KG1 (cell line): ENCODE measurements at regions not wholly inside any gene's neighbourhood (a gene's known extent, or its start where the extent isn't known, plus 50 kb on each side); places are given as distances from the start of the nearest gene placed in this dataset.
"Not testable (repeated sequence)": the region's sequence is repeated elsewhere in the genome, so short reads cannot be mapped to it uniquely, and the experiment has no call there.

Experiments
- DNase-seq: peaks from one replicate; lab custom pipeline; 2025; lab: John Stamatoyannopoulos, UW

DNA sequence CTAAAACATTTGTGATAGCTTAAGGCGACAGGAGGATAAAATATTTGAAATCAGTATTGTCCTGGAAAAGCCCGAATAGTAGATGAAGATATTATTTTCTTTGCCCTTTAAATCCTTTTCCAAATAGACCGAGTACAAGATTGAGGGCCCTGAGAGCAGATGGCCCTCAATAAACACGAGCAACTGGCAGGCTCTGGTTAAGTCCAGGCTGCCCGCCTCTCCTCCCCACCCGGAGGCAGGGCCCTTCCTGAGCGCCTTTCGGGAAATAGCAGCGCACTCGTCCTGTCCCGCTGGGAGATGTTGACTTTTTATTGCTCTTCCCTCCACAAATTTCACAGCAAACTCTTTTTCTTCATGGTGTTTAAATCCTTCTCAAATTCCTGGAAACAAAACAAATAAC is 50.8 kb upstream of the MAX start:
- no peak for DNase-seq

DNA sequence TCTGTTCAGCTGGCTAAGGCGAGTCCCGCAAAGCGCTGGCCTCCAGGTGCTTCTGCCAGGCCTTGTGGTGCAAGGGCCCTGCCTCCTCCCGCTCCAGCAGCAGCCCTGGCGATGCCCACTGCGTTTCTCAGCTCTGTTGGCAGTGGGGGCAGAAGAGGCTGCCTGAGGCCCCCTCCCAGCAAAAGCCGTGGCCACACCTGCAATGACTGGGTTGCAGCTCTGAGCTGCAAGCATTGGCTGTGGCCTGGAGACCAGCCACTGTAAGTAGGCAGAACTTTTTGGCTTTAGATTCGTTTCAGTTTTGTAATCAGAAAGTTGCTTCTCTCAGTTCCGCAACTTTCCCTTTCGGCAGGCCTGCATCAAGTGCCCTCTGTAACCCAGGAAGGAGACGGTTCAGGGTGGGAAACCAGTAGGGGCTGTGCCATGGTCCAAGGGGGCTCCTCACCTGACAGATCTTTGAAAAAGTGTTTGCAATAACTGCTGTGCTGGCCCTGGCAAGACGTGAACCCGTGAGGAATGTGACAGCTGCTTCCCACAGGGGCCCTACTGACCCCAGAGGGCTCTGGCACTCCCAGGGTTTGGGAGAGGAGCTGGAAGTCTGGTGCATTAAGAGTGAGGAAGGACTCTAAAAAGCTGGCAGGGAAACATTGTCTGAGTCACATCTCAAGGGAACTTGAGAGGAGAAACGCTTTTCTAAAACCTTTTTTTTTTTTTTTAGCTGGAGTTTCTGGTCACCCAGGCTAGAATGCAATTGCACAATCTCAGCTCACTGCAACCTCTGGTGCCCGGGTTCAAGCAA is 54.5 kb upstream of the MAX start:
- no peak for DNase-seq

DNA sequence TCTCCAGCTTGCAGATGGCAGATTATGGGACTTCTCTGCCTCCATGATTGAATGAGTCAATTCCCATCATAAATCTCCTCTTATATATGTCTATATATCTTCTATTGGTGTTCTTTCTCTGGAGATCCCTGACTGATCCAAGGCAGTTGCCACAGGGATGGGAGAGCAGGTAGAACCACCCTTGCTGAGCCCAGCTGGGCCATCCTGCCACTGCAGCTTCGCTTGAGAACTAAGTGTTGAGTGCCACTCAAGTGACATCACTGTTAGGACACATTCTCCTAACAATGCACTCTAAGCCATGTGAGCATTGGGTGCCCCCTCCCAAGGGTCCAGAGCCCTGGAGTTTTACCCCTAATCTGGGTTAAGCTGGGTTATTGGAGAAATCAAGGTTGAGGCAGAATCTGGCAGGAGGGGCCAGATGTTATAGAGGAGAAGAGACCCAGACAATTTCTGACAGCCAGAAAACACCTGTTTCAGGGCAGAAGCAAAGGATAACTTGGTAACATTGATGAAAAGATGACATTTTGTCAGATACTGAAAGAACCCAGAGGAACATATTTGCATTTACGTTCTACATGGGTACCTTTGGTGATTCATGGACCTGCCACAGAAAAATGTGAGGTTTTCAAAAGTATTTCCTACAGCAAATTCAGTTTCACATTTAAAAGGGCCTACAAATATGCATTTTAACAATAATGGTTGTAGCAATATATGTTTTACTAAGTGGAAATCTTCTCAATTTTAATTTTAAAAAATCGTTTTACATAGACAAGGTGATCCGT is 57.2 kb upstream of the MAX start:
- DNase-seq, result no peak

DNA sequence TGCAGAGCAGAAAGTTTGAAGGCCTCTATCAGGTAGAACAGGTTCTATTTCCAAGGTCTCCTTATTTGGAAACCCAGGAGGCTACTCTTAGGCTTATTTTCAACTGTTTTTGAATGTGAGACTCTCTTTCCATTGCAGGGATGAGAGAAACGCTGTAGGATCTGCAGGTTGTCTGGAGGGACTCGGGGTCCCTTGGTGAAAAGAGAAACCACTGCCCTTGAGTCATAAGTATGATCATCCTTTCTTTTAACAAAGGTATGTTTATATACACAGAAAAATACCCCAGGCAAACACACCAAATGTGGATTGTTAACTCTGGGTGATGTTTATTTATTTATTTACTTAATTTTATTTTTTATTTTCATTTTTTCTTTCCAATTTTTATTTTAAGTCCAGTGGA is 57.8 kb upstream of the MAX start:
- no peak for DNase-seq

DNA sequence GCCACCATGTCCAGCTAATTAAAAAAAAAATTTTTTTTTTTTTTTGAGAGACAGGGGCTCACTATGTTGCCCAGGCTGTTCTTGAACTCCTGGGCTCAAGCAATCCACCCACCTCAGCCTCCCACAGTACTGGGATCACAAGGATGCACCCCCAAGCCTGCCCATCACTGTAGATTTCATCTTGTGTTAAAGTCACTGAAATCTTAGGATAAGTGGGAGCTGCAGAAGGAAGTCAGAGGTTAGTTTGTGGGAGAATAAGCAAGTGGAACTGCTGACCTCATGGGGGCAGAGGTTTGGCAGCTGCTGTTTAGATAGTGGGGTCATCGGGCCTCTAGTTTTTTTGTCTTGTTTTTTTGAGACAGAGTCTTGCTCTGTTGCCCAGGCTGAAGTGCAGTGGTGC is 59.7 kb upstream of the MAX start:
- no peak for DNase-seq

DNA sequence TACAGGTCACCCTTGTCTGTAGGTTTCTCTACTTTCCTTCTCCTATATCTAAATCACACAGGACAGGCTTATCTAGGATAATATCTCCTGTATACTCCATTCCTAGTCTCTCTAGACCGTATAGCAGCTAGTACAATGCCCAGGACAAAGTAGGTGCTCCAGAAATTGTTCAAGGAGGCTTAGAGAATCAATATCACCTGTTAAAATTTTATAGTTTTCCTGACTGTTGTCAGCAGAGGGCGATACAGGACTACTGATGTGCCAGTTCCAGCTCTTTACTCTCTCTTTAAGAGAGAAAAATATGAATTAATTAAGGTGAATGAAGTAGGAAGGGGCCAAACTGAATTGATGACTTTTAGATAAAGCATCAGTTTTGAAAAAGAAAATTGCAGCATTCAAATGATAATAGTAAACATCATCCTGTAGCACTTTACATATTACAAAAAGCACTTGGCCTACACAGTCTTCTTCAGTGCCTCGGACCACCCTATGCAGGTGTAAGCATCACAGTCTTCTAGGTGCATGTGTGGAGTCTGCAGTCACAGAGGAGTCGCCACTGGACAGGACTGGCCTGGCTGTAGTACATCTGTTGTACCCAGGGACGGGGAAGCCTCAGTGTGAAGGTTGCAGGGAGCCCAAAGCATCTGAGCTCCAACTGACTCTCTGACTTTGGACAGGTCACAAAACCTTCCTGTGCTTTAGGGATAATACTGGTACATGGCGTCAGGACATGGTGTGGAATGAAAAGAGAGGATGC is 61.9 kb upstream of the MAX start:
- peak; percentile 29 for DNase-seq

DNA sequence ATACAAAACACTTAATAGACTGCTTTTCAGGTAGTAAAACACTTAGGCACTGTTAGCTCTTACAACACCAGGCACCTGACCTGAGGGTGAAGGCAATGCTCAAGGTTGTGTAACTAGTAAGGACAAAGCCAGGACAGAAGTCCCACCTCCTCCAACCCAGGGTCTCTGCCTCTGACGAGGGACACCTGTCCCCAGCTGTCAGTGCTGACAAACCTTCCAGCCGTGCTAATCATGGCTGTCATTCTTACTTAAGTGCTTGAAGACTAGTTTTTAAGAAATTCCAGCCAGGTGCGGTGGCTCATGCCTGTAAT is 62.5 kb upstream of the MAX start:
- DNase-seq, result no peak

DNA sequence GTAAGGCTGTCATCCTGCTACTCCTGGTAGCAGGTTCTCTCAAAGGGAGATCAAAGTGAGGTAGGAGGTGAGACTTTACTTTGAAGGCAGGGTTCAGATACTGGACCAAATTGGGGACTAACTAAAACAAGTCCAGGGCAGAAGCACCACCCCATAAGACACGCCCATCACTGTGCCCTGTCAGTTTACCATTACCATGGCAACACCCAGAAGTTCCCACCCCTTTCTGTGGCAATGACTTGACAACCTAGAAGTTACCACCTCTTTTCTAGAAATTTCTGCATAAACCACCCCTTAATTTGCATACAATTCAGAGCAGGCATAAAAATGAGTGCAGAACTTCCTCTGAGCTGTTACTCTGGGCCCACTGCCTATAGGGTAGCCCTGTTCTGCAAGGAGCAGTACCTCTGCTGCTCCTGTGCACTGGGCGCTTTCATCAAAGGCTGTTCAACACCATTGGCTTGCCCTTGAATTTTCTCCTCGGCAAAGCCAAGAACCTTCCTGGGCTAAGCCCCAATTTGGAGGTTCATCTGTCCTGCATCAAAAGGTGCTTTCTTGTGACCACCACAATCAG is 64.8 kb upstream of the MAX start:
- DNase-seq, result no peak

DNA sequence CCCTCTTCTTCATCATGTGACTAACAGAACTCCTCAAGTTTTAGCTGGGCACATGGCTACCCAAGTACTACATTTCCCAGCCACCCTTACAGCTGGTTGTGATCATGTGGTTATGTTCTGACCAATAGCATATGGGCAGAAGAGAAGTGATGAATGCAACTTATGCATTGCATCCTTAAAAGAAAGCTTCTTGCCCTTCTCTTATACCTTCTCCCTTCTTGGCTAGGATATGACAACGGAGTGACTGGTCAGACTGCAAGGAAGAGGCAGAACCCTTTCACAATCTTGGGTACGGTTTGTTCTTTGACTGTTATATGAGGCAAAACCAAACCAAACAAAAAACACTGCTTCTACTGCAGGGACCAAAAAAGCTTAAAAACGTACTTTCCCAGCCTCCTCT is 66.5 kb upstream of the MAX start:
- DNase-seq, result no peak

DNA sequence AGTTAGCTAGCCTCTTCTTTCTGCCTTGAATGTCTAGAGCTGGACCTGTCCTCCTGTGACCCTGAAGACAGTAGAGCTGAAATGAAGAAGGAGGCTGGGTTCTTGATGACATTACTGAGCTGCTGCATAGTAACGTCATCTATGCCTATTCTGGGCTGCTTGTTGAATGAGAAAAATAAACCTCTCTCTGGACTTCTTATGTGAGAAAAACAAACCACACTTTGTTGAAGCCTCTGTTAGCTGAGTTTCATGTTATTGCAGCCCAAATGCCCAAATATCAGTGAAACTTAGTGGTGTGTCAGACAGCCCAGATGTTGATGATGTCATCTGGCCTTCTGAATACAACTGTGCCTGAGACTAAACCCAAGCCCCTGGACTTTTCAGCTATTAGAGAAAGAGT is 67.0 kb upstream of the MAX start:
- no peak for DNase-seq

DNA sequence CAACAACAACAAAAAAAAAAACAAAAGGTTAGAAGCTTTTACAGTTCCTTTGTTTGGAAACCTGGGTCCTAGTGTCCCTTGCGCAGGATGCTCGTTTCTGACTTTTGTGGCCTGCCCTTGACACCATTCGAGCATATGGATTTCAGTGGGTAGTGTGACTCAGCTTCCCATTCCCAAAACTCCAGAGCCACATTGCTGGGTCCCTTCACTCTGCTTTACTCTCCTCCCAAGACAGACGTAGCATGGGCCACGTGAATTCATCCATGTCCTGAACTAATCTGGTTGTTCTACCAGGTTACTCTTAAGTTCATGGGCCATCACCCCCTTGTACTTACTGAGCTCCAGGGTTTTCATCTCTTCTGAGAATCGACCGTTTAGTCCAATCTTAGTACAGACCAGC is 68.0 kb upstream of the MAX start:
- no peak for DNase-seq

DNA sequence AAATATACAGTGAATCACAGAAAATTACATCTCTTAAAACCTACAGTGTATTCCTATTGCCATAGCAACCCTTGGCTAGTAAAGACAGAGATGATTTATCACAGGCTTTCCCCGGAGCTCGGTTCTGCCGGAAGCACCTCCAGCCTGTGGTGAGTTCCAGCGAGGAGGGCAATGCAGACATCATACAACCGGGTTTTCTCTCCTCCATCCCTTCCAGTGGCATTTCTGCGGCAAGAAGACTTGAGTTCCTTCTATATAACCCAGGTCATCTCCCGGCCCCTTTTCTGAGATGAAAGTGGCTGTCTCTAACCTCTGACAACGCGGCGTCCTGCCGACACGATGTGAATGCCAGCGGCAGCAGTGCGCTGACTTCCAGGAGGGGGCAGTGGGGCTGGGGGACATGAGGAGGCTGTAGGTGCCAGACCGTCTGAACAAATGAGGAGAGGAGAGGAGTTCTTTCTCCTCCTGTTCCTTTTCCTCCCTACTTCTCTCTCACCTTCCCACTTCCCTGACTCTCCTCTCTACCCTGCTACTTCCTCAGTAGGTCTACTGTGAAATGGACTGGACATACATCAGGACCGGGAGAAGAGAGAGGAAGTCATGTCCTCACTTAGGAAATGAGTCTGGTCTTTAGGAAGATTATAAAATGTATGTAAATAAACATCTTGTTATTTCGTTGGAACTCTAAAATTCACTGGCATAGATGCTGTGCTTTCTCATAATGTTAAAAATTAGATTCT is 68.6 kb upstream of the MAX start:
- no peak for DNase-seq

DNA sequence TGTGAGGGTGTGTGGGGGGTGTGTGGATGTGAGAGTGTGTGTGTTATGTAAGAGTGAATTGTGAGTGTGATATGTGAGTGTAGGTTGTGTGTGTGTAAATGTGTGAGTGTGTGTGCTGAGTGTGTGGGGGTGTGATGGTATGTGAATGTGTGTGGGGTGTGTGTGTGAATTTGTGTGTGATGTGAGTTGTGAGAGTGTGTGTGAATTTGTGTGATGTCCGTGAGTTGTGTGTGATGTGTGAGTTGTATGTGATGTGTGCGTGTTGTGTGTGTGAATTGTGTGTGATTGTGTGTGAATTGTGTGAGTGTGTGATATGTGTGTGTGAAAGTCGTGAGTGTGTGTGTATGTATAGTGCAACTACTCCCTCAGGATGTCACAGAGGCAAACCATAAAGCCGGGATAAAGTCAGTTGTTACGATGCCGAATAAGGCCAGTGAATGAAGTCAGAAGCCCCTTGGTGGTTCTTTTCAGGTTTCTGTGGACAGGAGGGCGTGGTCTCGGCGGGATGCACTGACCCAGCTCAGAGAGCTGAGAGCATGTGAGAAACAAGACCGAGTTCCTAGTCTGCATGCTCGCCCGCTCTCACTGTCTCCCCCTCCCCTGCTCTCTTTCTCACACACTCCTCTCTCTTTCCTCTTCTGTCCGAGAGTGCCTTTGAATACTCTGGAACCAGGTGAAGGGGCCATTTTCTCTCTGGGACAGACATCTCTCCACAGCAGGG is 71.8 kb upstream of the MAX start:
- DNase-seq, result no peak

DNA sequence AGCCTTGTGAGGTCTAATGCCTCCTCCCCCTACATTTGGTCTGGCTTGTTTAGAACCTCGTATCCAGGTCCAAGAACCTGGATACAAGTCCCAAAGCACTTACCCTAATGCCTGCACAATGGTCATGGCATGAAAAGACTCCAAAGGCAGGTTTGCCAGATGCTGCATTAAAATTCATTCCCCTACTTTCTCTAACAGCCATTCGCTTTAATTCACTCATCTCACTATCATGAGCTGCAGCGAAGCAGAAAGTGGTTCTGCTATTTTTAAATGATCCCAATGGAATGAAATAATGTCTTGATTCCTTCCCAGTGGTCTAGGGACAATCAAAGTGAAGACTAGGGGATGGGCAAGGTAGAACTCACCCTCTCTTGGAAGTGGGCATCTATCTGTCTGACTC is 72.5 kb upstream of the MAX start:
- no peak for DNase-seq

DNA sequence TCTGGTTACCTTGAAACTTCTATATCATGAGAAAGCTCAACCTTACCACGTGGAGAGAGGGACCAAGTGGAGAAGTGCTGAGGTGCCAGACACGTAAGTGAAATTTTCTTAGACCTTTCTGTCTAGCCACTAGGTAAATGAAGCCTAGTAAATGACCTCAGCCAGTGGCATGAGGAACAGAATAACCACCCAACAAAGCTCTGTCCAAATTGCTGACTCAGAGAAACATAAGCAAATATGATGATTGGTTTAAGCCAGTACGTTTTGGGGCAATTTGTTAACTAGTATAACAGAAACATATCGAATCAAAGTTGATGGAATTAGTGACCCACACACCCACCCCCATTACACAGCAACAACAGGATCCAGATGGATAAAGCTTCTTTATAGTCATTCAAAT is 75.2 kb upstream of the MAX start:
- no peak for DNase-seq

DNA sequence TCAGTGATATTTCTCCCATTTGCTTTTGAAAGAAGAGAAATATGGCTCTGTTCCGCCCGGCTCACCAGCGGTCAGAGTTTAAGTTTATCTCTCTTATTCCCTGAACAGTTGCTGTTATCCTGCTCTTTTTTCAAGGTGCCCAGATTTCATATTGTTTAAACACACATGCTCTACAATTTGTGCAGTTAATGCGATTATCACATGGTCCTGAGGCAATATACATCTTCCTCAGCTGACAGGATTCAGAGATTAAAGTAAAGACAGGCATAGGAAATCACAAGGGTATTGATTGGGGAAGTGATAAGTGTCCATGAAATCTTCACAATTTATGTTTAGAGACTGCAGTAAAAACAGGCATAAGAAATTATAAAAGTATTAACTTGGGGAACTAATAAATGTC is 76.9 kb upstream of the MAX start:
- not testable (repeated sequence) for DNase-seq

DNA sequence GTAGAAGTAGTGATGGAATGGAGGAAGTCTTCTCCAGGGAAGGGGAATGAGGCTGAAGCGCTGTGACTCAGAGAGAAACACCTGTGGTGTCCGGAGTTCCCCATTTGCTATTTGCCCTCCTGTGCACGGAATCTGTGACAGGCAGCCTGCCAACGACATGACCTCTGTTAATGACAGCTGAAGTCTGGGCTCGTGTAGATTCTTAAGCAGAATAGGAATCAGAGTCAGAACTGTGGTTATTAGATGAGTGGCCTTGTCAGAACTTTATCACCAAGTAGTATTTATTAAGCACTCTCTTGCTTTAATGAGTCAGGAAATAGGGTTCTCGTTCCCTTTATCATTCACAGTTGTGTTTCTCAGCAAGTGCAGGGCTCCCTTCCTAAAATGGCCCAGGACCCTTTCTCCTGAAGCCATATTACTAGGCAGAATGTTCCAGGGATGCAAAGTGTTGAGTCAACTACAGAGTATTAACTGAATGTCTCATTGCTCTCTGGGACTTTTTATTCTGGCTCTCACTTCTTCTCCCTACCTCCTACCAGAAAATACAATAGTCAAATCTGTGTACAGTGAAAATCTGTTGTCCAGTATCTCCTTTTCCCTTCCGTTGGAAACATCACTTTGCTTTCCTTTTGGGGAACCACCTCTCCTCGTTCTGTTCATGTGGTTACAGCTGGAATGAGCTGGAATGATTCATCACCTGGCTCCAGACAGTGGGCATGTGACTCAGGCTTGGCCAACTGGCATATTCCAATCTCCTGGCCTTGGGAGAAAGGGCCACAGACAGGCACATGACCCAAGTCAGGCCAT is 77.8 kb upstream of the MAX start:
- no peak for DNase-seq

DNA sequence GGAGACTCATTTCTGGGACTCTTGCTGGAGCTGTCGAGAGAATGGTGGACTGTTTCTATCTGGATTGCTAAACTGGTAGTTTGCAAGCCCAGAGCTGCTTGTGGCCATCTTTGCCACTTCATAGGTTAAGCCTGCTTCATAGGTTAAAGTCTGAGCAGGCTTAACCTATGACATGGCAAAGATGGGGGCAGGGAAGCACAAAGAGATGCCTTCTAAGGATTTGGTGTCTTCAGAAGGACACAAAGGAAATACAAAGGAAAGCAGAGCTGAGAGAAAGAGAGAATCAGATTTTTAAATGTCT is 78.4 kb upstream of the MAX start:
- no peak for DNase-seq

DNA sequence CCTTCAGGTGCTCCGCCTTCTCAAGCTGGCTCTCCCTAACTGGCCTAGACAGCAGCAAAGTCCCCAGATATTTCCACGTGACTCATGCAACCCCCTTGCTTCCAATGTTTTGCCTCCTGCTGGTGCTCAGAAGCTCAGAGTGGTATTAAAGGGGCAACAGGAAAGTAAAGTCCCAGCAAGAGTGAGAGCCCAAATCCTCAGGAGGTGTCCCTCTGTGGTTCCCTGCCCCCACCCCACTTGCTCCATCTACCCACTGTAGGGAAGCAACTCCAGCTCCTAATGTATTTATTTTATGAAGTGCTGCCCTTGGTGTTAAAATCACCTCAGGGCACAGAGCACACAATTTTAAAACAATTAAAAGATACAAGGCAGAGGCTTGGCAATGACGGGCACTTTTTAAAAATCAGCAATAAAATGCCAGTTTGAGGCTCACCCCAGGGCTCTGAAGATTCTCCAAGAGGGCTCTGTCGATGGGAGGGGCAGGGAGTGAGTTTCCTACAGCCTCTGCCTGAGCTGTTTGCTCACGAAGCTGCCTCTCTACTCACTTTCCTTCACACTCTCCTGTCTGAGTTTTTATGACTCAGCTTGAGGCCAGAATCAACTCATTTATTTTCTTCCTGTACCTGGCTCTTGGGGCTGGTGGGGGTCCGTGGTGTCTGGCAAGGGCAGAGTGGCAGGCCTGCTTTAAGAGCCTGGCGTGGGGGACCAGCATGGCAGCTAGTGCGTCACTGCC is 81.9 kb upstream of the MAX start:
- no peak for DNase-seq

DNA sequence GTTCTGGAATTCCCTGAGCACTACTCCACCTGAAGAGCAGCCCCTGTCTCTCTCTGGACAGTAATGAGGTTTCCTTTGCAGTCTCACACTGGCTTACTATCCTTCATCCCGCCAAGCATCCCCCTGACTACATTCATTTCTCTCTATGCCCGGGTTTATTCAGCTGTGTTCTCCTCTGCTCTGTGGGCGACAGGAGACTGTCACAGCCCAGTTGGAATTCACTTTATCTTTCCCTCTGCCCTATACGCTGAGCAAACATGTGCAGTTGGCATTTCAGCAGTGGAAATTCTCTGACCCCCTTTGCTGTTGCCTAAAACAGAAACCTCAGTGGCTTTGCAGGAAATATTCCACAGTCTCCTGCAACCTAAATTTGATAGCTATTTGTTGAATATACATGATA is 83.5 kb upstream of the MAX start:
- DNase-seq, result no peak
